ENCODE measurements at regions not wholly inside any gene's neighbourhood (a gene's known extent, or its start where the extent isn't known, plus 50 kb on each side); places are given as distances from the start of the nearest gene placed in this dataset.
"Not testable (repeated sequence)": the region's sequence is repeated elsewhere in the genome, so short reads cannot be mapped to it uniquely, and the experiment has no call there.

GRCh38 chr21:19022978-19023377, 619.4 kb upstream of the TMPRSS15 start:
- Histone ChIP-seq H3K4me1 (no peaks in the 10 kb centered on the region), H3K9me3 (replicated peaks) (no peaks in the 10 kb centered on the region), H3K27me3 (no peaks in the 10 kb centered on the region), H3K27ac (no peak overlapping the region), H3K36me3 (no peaks in the 10 kb centered on the region), H3K4me3 (no peak overlapping the region)
- no peak for DNase-seq

- no peak for DNase-seq
Observed at GRCh38 chr21:19026911-19027310, 623.3 kb upstream of the TMPRSS15 start.

GRCh38 chr21:19029816-19030215, 626.2 kb upstream of the TMPRSS15 start:
- Histone ChIP-seq H3K4me3 (no peak overlapping the region), H3K9me3 (replicated peaks) (no peaks in the 10 kb centered on the region), H3K27me3 (no peaks in the 10 kb centered on the region), H3K36me3 (no peaks in the 10 kb centered on the region), H3K27ac (no peak overlapping the region), H3K4me1 (peaks cover under 1% of the 10 kb centered on the region; the same call in 1 of the 2 replicates)
- DNase-seq = no peak

More at GRCh38 chr21:19026911-19027310, 623.3 kb upstream of the TMPRSS15 start:
- Histone ChIP-seq H3K9me3 (replicated peaks) (no peaks in the 10 kb centered on the region), H3K36me3 (no peaks in the 10 kb centered on the region), H3K27ac (no peak overlapping the region), H3K4me3 (no peak overlapping the region), H3K4me1 (no peaks in the 10 kb centered on the region), H3K27me3 (no peaks in the 10 kb centered on the region)

GRCh38 chr21:19031953-19032352, 628.4 kb upstream of the TMPRSS15 start:
- Histone ChIP-seq H3K27me3 (no peaks in the 10 kb centered on the region), H3K4me1 (peaks cover 4% of the 10 kb centered on the region; the same call in 1 of the 2 replicates)

DNA sequence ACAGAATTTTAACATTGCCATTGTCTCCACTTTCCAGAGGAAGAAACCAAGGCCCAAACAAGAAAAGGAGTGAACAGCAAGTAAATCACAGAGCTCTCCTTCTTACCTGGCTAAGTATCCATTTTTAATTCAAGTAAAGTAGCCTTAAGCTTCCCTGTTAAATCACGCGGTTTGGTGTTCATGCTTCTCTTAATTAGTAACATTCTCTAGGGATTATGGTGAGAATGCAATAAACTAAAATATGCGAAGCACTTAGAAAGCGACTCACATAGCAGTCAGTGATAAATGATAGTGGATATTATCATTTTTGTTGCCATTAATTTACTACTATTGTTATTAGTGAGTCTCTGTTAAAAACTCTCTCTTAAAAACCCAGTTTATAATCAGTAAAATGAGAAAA, 630.5 kb upstream of the TMPRSS15 start:
- H3K9me3 ChIP-seq (replicated peaks) = no peaks in the 10 kb centered on the region
- H3K4me1 ChIP-seq = peaks cover 4% of the 10 kb centered on the region; the same call in 1 of the 2 replicates
- no peak overlapping the region for H3K4me3 ChIP-seq
- H3K36me3 ChIP-seq = no peaks in the 10 kb centered on the region
- DNase-seq = peak in 1 of 2 experiments; percentile 8
- no peaks in the 10 kb centered on the region for H3K27me3 ChIP-seq
- peak overlapping the region; percentile 12; the same call in 1 of the 2 replicates for H3K27ac ChIP-seq

More at GRCh38 chr21:19031953-19032352, 628.4 kb upstream of the TMPRSS15 start:
- H3K36me3 ChIP-seq = no peaks in the 10 kb centered on the region
- no peak overlapping the region for H3K4me3 ChIP-seq
- DNase-seq = no peak
- H3K9me3 ChIP-seq (replicated peaks) = no peaks in the 10 kb centered on the region
- no peak overlapping the region for H3K27ac ChIP-seq

DNA sequence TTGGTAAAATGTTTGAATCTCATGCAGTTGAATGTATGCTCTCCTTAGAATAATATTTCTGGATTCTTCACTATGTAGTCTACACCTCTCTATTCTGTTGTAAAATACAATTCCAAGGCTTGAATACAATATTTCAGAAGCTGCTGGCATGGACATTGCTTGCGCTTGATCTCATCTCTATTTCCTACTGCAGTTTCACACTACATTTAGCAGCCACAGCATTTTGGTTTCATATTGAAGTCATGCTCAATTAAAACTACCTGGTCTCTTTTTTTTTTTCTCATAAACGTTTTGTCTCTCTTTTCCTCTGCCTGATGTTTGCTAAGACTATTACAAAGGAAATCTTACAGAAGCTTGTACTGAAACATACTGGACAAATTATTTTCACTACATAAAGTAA, 631.0 kb upstream of the TMPRSS15 start:
- H3K27me3 ChIP-seq = no peaks in the 10 kb centered on the region
- no peaks in the 10 kb centered on the region for H3K9me3 ChIP-seq (replicated peaks)
- peaks cover 4% of the 10 kb centered on the region; the same call in 1 of the 2 replicates for H3K4me1 ChIP-seq
- H3K36me3 ChIP-seq = no peaks in the 10 kb centered on the region
- H3K27ac ChIP-seq = peak overlapping the region; percentile 12; the same call in 1 of the 2 replicates
- peak in 1 of 2 experiments; percentile 2 for DNase-seq
- no peak overlapping the region for H3K4me3 ChIP-seq

- Histone ChIP-seq H3K36me3 (no peaks in the 10 kb centered on the region), H3K4me1 (no peaks in the 10 kb centered on the region), H3K27ac (no peak overlapping the region), H3K4me3 (no peak overlapping the region), H3K9me3 (replicated peaks) (no peaks in the 10 kb centered on the region), H3K27me3 (no peaks in the 10 kb centered on the region)
- DNase-seq = no peak
Observed at GRCh38 chr21:19045876-19046275, 642.3 kb upstream of the TMPRSS15 start.

DNA sequence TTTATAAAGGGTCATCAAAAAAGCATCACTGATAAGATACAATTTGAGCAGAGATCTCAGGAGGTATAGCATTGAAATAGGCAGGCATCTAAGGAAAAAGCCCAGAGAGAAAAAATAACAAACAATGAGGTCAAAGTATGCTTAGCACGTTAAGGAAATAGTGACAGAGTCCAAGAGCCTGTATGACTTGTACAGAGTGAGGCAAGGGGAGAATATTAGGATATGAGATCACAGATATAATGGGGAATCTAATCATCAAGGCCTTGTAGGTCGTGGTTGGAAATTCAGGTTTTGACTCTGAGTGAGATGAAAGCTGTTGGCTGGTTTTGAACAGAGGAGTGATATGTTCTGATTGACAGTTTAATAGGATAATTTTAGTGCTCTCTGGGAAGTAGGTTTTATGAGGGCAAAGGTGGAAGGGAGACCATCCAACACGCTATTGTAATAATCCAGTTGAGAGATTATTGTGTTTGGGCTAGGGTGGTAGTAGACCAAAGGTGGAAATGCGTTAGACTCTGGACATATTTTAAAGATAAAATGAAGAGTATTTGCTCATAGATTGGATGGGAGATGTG, 644.6 kb upstream of the TMPRSS15 start:
- H3K9me3 ChIP-seq (replicated peaks) = no peaks in the 10 kb centered on the region
- H3K36me3 ChIP-seq = no peaks in the 10 kb centered on the region
- H3K4me1 ChIP-seq = no peaks in the 10 kb centered on the region
- no peak for DNase-seq
- no peaks in the 10 kb centered on the region for H3K27me3 ChIP-seq
- H3K4me3 ChIP-seq = no peak overlapping the region
- H3K27ac ChIP-seq = no peak overlapping the region

GRCh38 chr21:19049567-19049966, 646.0 kb upstream of the TMPRSS15 start:
- Histone ChIP-seq H3K4me1 (no peaks in the 10 kb centered on the region), H3K9me3 (replicated peaks) (no peaks in the 10 kb centered on the region), H3K4me3 (no peak overlapping the region), H3K36me3 (no peaks in the 10 kb centered on the region), H3K27ac (peak overlapping the region; percentile 24), H3K27me3 (no peaks in the 10 kb centered on the region)
- peak in 1 of 2 experiments; percentile 34 for DNase-seq

- H3K27me3 ChIP-seq = no peaks in the 10 kb centered on the region
- H3K4me1 ChIP-seq = no peaks in the 10 kb centered on the region
- H3K4me3 ChIP-seq = no peak overlapping the region
- H3K9me3 ChIP-seq (replicated peaks) = no peaks in the 10 kb centered on the region
- DNase-seq = no peak
- no peaks in the 10 kb centered on the region for H3K36me3 ChIP-seq
- no peak overlapping the region for H3K27ac ChIP-seq
Observed at GRCh38 chr21:19065164-19065563, 661.6 kb upstream of the TMPRSS15 start.

- H3K27me3 ChIP-seq = no peaks in the 10 kb centered on the region
- DNase-seq = no peak
- H3K9me3 ChIP-seq (replicated peaks) = no peaks in the 10 kb centered on the region
- no peaks in the 10 kb centered on the region for H3K4me1 ChIP-seq
- H3K27ac ChIP-seq = no peak overlapping the region
- H3K4me3 ChIP-seq = no peak overlapping the region
- no peaks in the 10 kb centered on the region for H3K36me3 ChIP-seq
Observed at GRCh38 chr21:19076031-19076430, 672.4 kb upstream of the TMPRSS15 start.

- H3K36me3 ChIP-seq = no peaks in the 10 kb centered on the region
- no peaks in the 10 kb centered on the region for H3K4me1 ChIP-seq
- DNase-seq = peak in 1 of 2 experiments; percentile 25
Observed at GRCh38 chr21:19109694-19110093, 706.1 kb upstream of the TMPRSS15 start.

DNA sequence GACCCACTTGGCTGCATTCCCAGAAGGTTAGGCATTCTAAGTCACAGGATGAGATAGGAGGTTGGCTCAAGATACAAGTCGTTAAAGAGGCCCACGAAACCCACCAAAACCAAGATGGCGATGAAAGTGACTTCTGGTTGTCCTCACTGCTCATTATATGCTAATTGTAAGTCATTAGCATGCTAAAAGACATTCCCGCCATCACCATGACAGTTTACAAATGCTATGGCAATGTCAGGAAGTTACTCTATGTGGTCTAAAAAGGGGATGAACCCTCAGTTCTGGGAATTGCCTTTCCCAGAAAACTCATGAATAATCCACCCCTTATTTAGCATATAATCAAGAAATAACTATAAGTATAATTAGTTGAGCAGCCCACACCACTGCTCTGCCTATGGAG, 715.7 kb upstream of the TMPRSS15 start:
- not testable (repeated sequence) for DNase-seq; H3K27me3 ChIP-seq; H3K9me3 ChIP-seq (replicated peaks); H3K4me3 ChIP-seq; H3K36me3 ChIP-seq; H3K4me1 ChIP-seq; H3K27ac ChIP-seq

More at GRCh38 chr21:19109694-19110093, 706.1 kb upstream of the TMPRSS15 start:
- Histone ChIP-seq H3K4me3 (no peak overlapping the region), H3K27me3 (no peaks in the 10 kb centered on the region), H3K27ac (no peak overlapping the region), H3K9me3 (replicated peaks) (no peaks in the 10 kb centered on the region)

DNA sequence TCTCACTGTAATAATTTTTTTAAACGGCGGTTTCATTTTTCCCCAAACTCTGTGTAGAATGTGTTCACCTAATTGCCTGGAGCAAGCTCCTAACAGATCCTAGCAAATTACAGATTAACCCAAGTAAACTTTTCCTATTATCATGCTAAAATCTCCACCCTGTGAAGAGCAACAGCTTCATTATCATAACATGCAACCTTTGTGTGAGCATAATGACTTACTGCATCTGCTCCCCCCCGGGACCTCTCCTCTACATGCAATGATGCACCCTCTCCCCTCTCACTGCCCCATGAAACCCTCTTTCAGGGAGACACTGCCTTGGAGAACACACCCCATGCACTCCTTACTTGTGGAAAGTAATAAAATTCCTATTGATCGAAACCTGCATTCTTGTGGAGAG, 717.0 kb upstream of the TMPRSS15 start:
- Histone ChIP-seq H3K27ac (no peak overlapping the region), H3K4me3 (no peak overlapping the region), H3K27me3 (no peaks in the 10 kb centered on the region), H3K36me3 (no peaks in the 10 kb centered on the region), H3K4me1 (no peaks in the 10 kb centered on the region), H3K9me3 (replicated peaks) (no peaks in the 10 kb centered on the region)
- DNase-seq = no peak

DNA sequence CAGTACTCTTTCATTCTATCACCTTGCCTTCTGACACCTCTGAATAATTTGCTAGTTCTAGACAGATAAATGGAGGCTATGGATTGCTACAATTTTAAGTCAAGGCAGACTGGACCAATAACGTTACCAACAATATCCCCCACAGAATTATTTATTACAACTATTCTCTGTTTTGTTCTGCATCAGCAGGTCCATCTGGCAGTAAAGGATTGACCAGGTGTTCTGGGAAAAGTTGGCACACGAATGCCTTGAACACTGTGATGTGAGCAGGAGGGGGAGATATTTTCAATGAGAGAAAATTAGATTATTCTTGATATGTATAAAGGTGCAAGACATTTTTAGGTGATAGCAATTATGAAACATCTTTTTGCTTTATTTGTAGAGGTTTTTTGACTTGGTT, 718.8 kb upstream of the TMPRSS15 start:
- H3K4me3 ChIP-seq = no peak overlapping the region
- no peaks in the 10 kb centered on the region for H3K36me3 ChIP-seq
- H3K9me3 ChIP-seq (replicated peaks) = no peaks in the 10 kb centered on the region
- DNase-seq = no peak
- H3K27me3 ChIP-seq = no peaks in the 10 kb centered on the region
- no peak overlapping the region for H3K27ac ChIP-seq
- H3K4me1 ChIP-seq = no peaks in the 10 kb centered on the region

GRCh38 chr21:19123053-19123452, 719.5 kb upstream of the TMPRSS15 start:
- no peak for DNase-seq
- no peak overlapping the region for H3K4me3 ChIP-seq

More at GRCh38 chr21:19123053-19123452, 719.5 kb upstream of the TMPRSS15 start:
- Histone ChIP-seq H3K36me3 (no peaks in the 10 kb centered on the region), H3K9me3 (replicated peaks) (no peaks in the 10 kb centered on the region), H3K27me3 (no peaks in the 10 kb centered on the region), H3K4me1 (no peaks in the 10 kb centered on the region), H3K27ac (no peak overlapping the region)
